Fibroblast of the aortic adventitia (primary cell): ENCODE measurements at regions not wholly inside any gene's neighbourhood (a gene's known extent, or its start where the extent isn't known, plus 50 kb on each side); places are given as distances from the start of the nearest gene placed in this dataset.
A peak's percentile ranks its signal among the peaks of the same experiment; 100 is the strongest.

Experiments used
- DNase-seq: peaks from one replicate; pipeline ENCODE4 v3.0.0-alpha.2; 2010; ENCODE audit warnings: low read depth
- H3K4me3 ChIP-seq: 2 replicates; pipeline ENCODE4 v1.5.1; 2011; ENCODE audit warnings: low read depth, mild to moderate bottlenecking, control low read depth, low read length, moderate library complexity
- TF ChIP-seq, protein P1 (sequence below): IDR thresholded peaks from 2 replicates; pipeline ENCODE4 v1.5.1; 2011; ENCODE audit warnings: mild to moderate bottlenecking, low read length, control low read depth, inconsistent platforms; ENCODE audit not compliant: insufficient read depth

DNA sequence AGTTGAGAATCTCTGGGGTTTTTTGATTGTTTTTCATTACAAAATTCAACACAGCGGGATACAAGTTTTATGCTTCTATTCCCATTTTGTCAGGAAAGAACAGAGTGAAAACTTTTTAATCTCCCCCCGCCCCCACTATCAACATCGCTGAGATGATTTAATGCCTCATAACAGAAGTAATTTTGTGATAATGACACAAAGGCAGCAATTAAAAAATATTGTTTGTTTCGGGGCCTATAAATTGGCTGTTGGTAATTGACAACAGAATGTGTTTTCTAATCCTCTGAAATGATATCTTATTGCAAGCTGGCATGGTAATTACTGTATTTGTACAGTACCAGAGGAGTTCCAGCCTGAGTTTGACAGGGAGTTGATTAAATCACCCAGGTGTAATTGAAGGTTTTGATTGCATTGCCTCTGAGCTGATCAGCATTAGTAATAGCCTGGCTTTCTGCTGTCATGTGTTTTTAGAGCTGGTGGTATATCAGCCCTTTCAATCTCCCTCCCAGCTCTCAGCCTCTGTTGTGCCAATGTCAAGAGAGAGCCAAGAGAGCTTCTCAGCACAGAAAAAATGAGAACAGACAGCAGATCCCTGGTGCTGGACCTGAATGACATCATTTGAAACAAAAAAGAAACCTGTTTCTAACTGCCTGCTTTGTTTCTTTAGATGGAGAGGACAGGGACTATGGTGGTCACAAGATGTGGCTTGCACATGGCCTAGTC, 265.1 kb downstream of the FAM76B start:
- DNase-seq: no peak
- TF ChIP-seq, protein P1, sequence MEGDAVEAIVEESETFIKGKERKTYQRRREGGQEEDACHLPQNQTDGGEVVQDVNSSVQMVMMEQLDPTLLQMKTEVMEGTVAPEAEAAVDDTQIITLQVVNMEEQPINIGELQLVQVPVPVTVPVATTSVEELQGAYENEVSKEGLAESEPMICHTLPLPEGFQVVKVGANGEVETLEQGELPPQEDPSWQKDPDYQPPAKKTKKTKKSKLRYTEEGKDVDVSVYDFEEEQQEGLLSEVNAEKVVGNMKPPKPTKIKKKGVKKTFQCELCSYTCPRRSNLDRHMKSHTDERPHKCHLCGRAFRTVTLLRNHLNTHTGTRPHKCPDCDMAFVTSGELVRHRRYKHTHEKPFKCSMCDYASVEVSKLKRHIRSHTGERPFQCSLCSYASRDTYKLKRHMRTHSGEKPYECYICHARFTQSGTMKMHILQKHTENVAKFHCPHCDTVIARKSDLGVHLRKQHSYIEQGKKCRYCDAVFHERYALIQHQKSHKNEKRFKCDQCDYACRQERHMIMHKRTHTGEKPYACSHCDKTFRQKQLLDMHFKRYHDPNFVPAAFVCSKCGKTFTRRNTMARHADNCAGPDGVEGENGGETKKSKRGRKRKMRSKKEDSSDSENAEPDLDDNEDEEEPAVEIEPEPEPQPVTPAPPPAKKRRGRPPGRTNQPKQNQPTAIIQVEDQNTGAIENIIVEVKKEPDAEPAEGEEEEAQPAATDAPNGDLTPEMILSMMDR: no peak
- no peak overlapping the region for H3K4me3 ChIP-seq

DNA sequence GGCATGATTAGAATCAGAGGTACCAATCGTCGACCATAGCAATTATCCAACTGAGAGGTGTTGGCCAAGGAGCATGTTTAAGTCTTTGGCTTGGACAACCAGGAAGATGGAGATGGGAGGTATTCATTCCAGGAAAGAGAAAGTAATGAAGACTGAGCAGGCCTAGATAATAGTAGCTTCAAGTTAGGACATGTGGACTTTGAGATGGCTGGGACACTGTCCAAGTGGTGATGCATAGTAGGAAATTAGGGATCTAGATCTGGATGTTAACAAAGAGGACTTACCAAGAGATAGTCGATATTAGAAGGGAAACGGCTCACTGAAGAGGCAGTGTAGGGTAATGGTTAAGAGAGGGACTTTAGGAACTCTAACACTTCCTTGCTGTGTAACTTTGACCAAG, 266.7 kb downstream of the FAM76B start:
- peak; percentile 56 for DNase-seq
- TF ChIP-seq, protein P1: no peak

DNA sequence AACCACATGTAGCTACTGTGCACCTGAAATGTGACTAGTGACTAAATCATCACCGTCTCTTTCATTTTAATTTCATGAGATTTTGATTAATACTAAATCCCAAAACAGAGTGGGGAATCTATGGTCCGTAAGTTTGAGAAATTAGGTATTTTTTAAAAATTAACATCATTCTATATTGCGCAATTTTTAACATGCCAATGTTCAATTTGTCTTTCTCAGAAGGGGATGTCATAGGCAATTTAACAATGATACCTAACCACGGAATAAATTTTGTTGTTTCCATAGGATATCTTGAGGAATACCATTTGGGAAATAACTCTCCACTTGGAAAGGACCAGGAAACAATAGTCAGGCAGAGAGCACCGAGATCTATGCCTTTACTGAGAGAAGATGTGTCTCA, 267.7 kb downstream of the FAM76B start:
- TF ChIP-seq, protein P1: no peak
- DNase-seq: no peak
- H3K4me3 ChIP-seq: no peak overlapping the region

More for the DNA sequence above, 266.7 kb downstream of the FAM76B start:
- H3K4me3 ChIP-seq: no peak overlapping the region

DNA sequence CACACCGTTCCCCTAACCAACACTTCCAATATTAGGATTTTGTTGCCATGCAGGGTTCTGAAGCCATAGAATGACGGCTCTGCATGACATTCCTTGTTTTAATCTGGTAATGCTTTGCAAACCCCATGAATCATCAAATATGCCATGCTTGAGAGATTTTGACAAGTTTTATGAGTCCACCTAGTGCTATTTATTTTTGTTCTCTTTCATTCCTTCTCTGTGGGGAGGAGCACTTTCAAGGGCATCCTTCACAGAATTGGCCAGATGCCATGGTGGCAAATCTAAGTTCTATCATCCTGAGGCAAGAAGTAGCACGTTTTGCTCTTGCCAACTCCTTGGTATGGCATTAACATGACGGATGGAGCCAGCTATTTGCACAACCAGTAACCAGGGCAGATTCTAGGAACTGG, 268.4 kb downstream of the FAM76B start:
- TF ChIP-seq, protein P1: no peak
- H3K4me3 ChIP-seq: no peak overlapping the region
- no peak for DNase-seq

DNA sequence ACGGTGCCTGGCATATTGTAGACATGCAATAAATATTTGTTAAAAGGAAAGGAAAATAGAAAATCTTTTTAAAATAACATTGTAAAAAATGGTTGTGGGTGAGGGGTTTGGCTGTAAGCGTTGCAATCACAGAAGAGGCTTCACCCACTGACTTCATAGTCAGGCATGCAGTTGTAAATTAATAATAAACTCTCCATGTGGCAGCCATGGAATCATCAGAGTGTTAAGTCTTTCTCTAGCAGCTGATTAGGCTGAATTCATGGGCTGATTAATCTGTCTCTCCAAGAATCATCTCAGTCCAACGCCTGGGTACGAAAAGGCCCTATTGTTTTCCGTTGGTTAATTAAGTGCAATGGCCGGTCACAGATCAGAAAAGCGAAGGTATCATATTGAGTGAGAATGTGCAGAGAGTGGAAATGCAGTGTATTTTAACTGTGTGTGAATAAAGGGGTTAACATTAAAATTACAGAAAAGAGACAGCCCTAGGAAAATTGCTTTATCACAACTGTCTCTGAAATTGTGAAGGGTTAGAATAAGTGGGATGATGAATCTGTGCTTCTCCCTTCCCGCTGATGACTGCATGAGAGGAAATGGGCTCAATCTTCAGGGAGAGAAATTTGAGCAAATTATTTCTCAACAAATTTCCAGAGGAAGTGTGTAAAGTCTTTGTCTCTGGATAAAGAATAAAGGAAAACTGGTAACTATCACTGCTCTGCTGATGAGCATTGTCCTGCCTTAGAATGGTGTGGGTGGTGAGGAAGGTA, 269.0 kb downstream of the FAM76B start:
- no peak for DNase-seq
- TF ChIP-seq, protein P1: no peak
- no peak overlapping the region for H3K4me3 ChIP-seq

DNA sequence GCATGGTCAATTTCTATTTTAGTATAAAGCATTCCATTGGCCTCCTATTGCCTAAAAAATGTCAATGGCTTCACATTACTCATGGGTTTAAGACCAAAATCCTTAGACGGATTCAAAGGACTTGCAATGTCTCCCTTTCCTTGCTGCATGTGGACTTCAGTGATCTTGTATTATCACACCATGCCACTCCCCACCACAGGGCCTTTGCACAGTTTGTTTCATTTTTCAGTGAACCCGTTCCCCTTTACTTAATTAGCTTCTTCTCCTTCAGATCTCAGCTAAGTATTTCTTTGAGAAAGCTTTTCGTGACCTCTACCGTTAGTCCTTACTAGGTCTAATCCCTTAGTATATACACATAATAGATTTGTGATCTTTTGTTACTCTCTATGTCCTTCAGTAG, 269.7 kb downstream of the FAM76B start:
- H3K4me3 ChIP-seq: no peak overlapping the region
- no peak for DNase-seq
- TF ChIP-seq, protein P1: no peak
